CD4-positive, alpha-beta T cell (primary cell): ENCODE measurements at regions not wholly inside any gene's neighbourhood (a gene's known extent, or its start where the extent isn't known, plus 50 kb on each side); places are given as distances from the start of the nearest gene placed in this dataset.

Source experiments
- ATAC-seq: fragments of 200-7000 bp; cut with Tn5 transposase; one replicate; pipeline ENCODE4 v1.10.0; 2022; ENCODE audit warnings: mild to moderate bottlenecking; ENCODE audit not compliant: poor library complexity
- CTCF ChIA-PET: fragments of 350-600 bp; sonication (Branson Sonifier 250); formaldehyde crosslinking; loops from one replicate; lab custom pipeline; 2021; ENCODE audit warnings: antibody characterized with exemption, inconsistent platforms; lab: Charles Lee
- POLR2A ChIA-PET: fragments of 350-600 bp; sonication (Branson Sonifier 250); formaldehyde crosslinking; loops from one replicate; lab custom pipeline; 2021; ENCODE audit warnings: antibody characterized with exemption, inconsistent platforms; lab: Charles Lee
- DNase-seq, 14 experiments: peaks; one replicate each; pipeline ENCODE4 v3.0.0-alpha.2; 2013 to 2020; ENCODE audit warnings: mixed read lengths in 2 of 14
- H3K27ac ChIP-seq, 2 donors: one replicate each; pipeline versions ENCODE4 v1.5.1 to v1.7.0; 2013; ENCODE audit warnings: low read length in 2 of 2, low read depth in 1 of 2, mild to moderate bottlenecking in 1 of 2
- H3K27me3 ChIP-seq, 2 experiments: 1 replicate in 1 of 2; 2 replicates in 1 of 2; pipeline versions ENCODE4 v1.6.1 to v1.7.0; 2013; ENCODE audit warnings: low read length in 2 of 2, control low read depth in 1 of 2, mild to moderate bottlenecking in 1 of 2, moderate library complexity in 1 of 2; ENCODE audit not compliant: insufficient read depth in 2 of 2, control insufficient read depth in 1 of 2
- H3K36me3 ChIP-seq: one replicate; pipeline ENCODE4 v1.6.1; 2013; ENCODE audit warnings: low read length, control low read depth; ENCODE audit not compliant: insufficient read depth
- H3K4me1 ChIP-seq: one replicate; pipeline ENCODE4 v1.6.1; 2013; ENCODE audit warnings: low read length, control low read depth; ENCODE audit not compliant: insufficient read depth
- H3K4me3 ChIP-seq: one replicate; pipeline ENCODE4 v1.5.1; 2013; ENCODE audit warnings: mild to moderate bottlenecking, low read length, moderate library complexity
- H3K9me3 ChIP-seq, 2 experiments: 1 replicate in 1 of 2; 2 replicates in 1 of 2; pipeline versions ENCODE4 v1.6.1 to v1.7.0; 2013; ENCODE audit warnings: low read length in 2 of 2, mild to moderate bottlenecking in 2 of 2, control low read depth in 1 of 2, moderate library complexity in 1 of 2; ENCODE audit not compliant: control insufficient read depth in 1 of 2, insufficient read depth in 1 of 2
- H3K27ac Mint-ChIP-seq: one replicate; pipeline ENCODE4 v1.8.0; 2020; ENCODE audit warnings: mixed read lengths
- H3K27me3 Mint-ChIP-seq: one replicate; pipeline ENCODE4 v1.8.0; 2021; ENCODE audit warnings: mixed read lengths
- H3K36me3 Mint-ChIP-seq: one replicate; pipeline ENCODE4 v1.8.0; 2021; ENCODE audit warnings: low read depth, mixed read lengths
- H3K4me1 Mint-ChIP-seq: one replicate; pipeline ENCODE4 v1.8.0; 2021; ENCODE audit warnings: low read depth, mixed read lengths
- H3K4me3 Mint-ChIP-seq: one replicate; pipeline ENCODE4 v1.8.0; 2020; ENCODE audit warnings: mild to moderate bottlenecking, mixed read lengths
- H3K9me3 Mint-ChIP-seq: one replicate; pipeline ENCODE4 v1.8.0; 2020; ENCODE audit warnings: mixed read lengths
- CTCF ChIP-seq: fragments of 200-600 bp; IDR thresholded peaks from one replicate; pipeline ENCODE4 v1.8.0; 2022; ENCODE audit warnings: antibody characterized with exemption, mild to moderate bottlenecking
- intact Hi-C, 2 experiments: fragments of 100-400 bp; cut with DNase I in 1 of 2; cut with micrococcal nuclease in 1 of 2; formaldehyde crosslinking; loops; one replicate each; pipeline versions ENCODE4 v1.15.1 to v1.9.0; 2023 to 2025; cut with DNase I, micrococcal nuclease

DNA sequence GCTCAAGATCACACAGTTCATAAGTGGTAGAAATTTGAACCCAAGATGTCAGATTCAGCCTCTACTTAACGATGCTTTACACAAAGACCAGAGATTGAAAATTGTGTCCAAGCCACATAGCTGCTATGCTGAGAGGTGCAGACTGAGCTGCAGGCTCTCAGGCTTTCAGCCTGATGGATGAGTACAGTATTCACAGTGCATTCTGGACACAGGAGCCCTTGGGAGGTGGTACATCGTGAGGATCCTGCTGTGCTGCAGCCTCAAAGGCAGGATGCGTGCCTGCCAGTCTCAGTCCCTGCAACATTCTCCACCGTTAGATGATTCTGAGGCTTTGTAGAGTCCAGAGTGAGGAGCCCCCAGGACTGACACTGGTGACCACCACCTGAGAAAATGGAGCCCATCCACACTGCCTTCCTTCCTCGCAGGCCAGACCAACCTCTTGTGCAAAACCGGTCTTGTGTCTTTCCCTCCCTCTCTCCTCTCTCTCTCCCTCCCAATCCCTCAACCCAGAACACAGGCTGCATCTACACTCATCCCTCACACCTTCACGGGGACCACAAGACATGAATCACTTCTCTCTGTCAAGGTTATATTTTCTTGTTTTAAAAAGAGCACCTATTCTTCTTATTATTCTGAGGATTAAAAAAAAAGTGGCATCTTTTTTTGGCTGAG is 203.4 kb upstream of the ZNF507 start:
- ATAC-seq: no peak
- peaks cover 12% of the 10 kb centered on the region for H3K9me3 Mint-ChIP-seq
- Histone ChIP-seq H3K9me3 (peaks cover 4 to 19% of the 10 kb centered on the region in 2 experiments), H3K36me3 (no peaks in the 10 kb centered on the region), H3K27ac (no peak overlapping the region), H3K4me3 (no peak overlapping the region), H3K4me1 (no peaks in the 10 kb centered on the region), H3K27me3 (no peaks in the 10 kb centered on the region)
- no peak overlapping the region for H3K27ac Mint-ChIP-seq
- H3K36me3 Mint-ChIP-seq: no peaks in the 10 kb centered on the region
- H3K27me3 Mint-ChIP-seq: peaks cover 6% of the 10 kb centered on the region
- no peaks in the 10 kb centered on the region for H3K4me1 Mint-ChIP-seq
- no peak for DNase-seq
- POLR2A ChIA-PET: no interaction called here
- intact Hi-C loops: no loop called here
- no peak for TF ChIP-seq CTCF
- CTCF ChIA-PET: no interaction called here
- H3K4me3 Mint-ChIP-seq: no peak overlapping the region

GRCh38 chr19:32146664-32147063 is 198.7 kb upstream of the ZNF507 start:
- Mint-ChIP-seq H3K36me3 (no peaks in the 10 kb centered on the region), H3K4me1 (no peaks in the 10 kb centered on the region), H3K9me3 (peaks cover 19% of the 10 kb centered on the region), H3K4me3 (no peak overlapping the region), H3K27me3 (peaks cover 6% of the 10 kb centered on the region), H3K27ac (no peak overlapping the region)
- H3K4me1 ChIP-seq: no peaks in the 10 kb centered on the region
- no peak for TF ChIP-seq CTCF
- H3K9me3 ChIP-seq: peaks cover 11 to 14% of the 10 kb centered on the region in 2 experiments
- H3K4me3 ChIP-seq: no peak overlapping the region
- no peaks in the 10 kb centered on the region for H3K27me3 ChIP-seq
- ChIA-PET CTCF (no interaction called here), POLR2A (no interaction called here)
- no peak overlapping the region for H3K27ac ChIP-seq
- ATAC-seq (no peak), DNase-seq (no peak)
- intact Hi-C loops: no loop called here
- no peaks in the 10 kb centered on the region for H3K36me3 ChIP-seq

DNA sequence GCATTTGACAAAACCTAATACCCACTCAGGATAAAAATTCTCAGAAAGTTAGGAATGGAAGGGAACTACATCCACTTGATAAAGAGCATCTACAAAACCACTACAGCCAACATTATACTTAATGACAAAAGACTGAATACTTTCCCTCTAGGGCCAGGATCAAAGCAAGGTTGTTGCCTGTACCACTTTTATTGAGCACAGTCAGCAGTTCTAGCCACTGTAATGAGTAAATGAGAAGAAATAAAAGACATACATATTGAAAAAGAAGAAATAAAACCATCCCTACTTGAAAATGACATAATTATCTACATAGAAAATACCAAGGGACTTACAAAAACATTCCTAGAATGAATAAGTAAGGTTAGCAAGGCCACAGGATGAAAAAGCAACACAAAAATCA is 194.8 kb upstream of the ZNF507 start:
- DNase-seq (no peak), ATAC-seq (no peak)
- ChIA-PET CTCF (no interaction called here), POLR2A (no interaction called here)
- Mint-ChIP-seq H3K4me3 (no peak overlapping the region), H3K36me3 (no peaks in the 10 kb centered on the region), H3K4me1 (no peaks in the 10 kb centered on the region), H3K9me3 (peaks cover 20% of the 10 kb centered on the region), H3K27me3 (no peaks in the 10 kb centered on the region), H3K27ac (no peak overlapping the region)
- Histone ChIP-seq H3K27me3 (no peaks in the 10 kb centered on the region), H3K4me1 (no peaks in the 10 kb centered on the region), H3K9me3 (peaks cover 5 to 14% of the 10 kb centered on the region in 2 experiments), H3K36me3 (no peaks in the 10 kb centered on the region), H3K4me3 (no peak overlapping the region), H3K27ac (no peak overlapping the region)
- TF ChIP-seq CTCF: no peak
- intact Hi-C loops: no loop called here
